GM19023 (cell line): ENCODE measurements at regions not wholly inside any gene's neighbourhood (a gene's known extent, or its start where the extent isn't known, plus 50 kb on each side); places are given as distances from the start of the nearest gene placed in this dataset.

Experiments used
- ATAC-seq: cut with Tn5 transposase; IDR thresholded peaks from one replicate; pipeline ENCODE4 v1.9.1; 2021; ENCODE audit warnings: mild to moderate bottlenecking, moderate library complexity; ENCODE audit not compliant: unreplicated experiment

- no peak for ATAC-seq
Observed at GRCh38 chr9:21746550-21746949, 55.9 kb upstream of the MTAP start.

DNA sequence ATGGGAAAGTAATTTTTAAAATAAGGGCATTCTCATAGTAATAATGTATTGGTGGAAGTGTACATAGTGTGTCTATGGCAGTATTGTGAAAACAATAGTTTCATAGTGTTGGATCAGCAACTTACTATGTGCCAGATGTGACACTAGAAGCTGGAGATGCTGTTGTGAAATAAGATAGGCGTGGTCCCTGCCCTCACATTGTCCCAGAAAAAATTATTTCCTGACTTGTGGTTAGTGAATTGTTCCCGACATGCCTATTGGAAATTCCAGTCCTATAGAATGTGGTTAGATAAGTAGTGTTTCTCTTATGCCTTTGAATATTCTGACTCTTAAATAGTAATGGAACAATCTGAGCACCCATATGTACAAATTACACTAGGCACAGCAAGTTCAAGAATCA, 55.3 kb upstream of the MTAP start:
- ATAC-seq: no peak

DNA sequence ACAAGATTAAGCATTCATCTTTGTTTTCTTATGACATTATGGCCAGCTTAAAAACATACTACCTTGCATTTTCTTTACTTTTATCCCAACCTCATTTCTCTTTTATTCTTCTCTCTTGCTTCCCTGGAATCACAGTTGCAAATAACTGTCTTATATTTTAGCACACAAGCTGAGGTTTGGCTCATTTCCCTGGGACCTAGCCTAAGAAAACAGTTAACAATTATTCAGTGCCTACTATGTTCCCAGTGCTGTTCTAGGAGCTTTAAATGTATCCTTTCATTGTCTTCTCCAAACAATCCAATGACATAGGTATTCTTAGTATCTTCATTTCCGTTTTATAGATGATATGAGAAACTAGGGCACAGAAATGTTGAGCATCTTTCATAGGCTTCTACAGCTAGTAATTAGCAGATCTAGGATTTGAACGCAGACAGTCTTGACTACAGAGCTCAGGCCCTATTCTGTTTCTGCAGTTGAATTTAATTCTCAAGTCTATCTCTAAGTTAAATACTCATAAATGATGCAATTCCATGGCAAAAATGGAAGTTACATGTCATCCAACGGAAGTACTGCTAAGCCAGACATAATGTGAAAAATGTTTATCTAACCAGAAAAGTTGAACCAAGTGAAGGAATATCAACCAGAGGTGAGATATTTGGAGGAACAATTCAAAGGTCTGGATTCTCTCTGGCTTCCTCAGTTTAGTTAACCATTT, 52.3 kb upstream of the MTAP start:
- ATAC-seq: no peak

GRCh38 chr9:21751998-21752397, 50.4 kb upstream of the MTAP start:
- ATAC-seq: no peak
